ENCODE measurements at regions not wholly inside any gene's neighbourhood (a gene's known extent, or its start where the extent isn't known, plus 50 kb on each side); places are given as distances from the start of the nearest gene placed in this dataset.
"Not testable (repeated sequence)": the region's sequence is repeated elsewhere in the genome, so short reads cannot be mapped to it uniquely, and the experiment has no call there.

DNA sequence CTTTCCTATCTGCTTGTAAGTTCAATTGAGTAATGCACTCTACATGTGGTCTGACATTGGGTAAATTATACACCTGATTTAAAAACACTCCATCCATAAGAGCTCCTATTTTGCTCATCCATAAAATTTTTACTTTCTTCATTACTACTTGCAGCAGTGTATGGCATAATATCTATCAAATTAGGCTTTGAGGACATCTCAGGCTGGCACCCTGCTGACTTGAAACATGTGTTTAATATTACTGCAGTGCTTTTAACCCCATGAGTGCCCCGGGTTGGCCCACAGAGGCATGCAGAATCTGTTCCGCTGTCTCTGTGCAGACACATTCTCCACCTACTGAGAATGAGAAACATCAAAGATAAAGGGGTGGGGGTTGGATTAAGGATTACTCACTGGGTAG lies 249.9 kb upstream of the DNAJC19 start:
- no peak for DNase-seq

- no peak for DNase-seq
Measured at GRCh38 chr3:181230258-181230657, 240.7 kb upstream of the DNAJC19 start.

- no peak for DNase-seq
Measured at GRCh38 chr3:181213347-181213746, 223.8 kb upstream of the DNAJC19 start.

GRCh38 chr3:181212271-181212670 lies 222.7 kb upstream of the DNAJC19 start:
- DNase-seq, result no peak

- DNase-seq, result no peak
Measured at GRCh38 chr3:181210275-181210674, 220.7 kb upstream of the DNAJC19 start.

DNA sequence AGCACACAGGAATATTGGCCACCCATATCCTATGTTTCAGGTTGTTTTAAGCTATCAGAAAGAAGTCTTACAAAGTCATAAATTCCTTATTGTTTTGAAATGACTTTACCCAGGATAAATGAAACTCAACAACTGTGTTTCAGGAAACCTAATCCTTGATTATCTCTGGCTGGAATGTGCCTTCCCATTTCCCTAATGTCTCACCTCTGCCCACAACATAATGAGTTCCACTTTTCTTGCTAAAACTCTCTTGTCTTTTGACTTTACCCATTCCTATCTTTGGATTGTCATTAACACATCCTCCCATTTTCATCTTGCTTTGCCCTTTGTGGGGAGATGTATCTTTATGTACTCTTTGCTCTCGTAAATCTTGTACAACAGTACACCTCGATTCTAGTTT lies 200.0 kb upstream of the DNAJC19 start:
- no peak for DNase-seq

DNA sequence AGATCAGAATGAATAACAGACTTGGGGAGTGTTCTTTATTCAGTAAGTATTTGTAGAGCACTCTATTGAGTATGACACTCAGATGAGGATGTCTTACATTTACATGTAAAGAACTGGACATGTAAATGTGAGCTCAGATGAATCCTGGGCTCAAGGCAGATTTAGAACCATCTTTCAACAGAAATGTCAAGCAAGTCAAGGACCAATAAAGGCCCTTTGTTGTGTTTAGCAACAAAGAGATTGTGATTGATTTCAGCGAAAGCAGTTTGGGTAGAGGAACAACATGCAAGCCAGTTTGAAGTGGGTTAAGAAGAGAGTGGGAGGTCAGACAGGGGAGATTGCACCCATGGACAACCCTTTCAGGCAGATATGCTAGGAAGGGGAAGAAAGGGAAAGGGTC lies 194.2 kb upstream of the DNAJC19 start:
- no peak for DNase-seq

DNA sequence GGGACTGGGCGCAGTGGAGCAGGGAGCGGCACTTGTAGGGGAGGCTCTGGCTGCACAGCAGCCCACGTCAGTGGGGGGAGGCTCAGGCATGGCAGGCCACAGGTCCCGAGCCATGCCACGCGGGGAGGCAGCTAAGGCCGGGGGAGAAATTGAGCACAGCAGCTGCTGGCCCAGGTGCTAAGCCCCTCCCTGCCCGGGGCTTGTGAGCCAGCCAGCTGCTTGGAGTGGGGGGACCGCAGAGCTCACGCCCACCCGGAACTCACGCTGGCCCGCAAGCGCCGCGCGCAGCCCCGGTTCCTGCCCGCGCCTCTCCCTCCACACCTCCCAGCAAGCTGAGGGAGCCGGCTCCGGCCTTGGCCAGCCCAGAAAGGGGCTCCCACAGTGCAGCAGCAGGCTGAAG lies 193.5 kb upstream of the DNAJC19 start:
- DNase-seq, result not testable (repeated sequence)

GRCh38 chr3:181178991-181179390 lies 189.5 kb upstream of the DNAJC19 start:
- DNase-seq, result no peak

DNA sequence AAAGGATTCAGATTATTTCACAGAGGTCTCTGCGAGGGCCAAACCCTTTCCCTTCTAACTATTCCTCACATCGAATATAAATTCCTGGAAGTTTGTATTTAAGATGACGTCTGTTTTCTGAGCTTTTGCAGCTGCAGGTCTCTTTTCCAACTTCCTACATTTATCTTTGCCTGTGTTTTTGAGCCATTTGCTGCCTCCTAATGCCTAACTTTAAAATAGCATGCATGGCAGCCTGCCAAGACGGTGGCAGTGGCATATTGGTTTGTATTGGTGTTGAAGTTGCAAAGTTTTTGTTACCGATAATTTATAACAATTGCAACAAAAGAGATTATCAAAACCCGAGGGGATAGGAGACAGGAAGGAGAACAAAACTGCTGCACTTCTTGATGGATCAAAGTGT lies 187.1 kb upstream of the DNAJC19 start:
- no peak for DNase-seq

GRCh38 chr3:181174676-181175233 lies 185.2 kb upstream of the DNAJC19 start:
- DNase-seq, result no peak

DNA sequence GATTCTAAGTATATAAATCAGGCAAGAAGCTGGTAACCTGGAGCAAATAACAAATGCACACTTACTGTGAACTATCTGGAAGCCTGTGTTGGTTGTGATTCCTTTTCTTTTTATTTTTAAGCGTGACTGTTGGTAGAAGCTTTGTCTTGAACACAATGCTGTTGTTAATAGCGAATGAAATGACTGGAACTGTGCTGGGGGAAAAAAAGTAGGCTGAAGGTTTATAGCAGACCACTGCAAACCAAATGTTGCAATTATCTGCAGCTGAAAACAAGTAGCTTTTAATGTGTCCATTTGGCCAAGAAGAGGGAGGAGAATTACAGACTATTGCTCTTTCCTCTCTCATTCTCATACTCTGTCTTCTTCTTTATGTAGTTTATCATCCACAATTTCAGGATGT lies 184.5 kb upstream of the DNAJC19 start:
- DNase-seq, result no peak

GRCh38 chr3:181173227-181173626 lies 183.7 kb upstream of the DNAJC19 start:
- DNase-seq, result no peak

DNA sequence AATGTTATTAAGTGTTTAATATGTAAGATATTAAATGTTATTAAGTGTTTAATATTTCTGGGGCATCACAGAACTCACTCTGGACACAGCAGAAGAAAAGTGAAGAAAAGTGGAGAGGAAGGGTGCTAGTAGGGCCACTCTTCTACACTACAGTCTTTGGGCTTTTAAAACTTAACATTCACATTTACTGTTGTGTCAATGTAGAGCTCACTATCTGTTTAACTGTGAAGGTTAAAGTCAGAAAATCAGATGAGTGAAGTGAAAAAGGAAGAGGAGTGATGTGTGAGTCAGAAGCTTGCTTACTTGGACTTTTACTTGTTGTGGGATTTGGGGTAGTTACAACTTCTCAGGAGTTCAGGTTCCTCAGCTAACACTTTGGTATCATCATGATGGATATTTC lies 145.3 kb upstream of the DNAJC19 start:
- no peak for DNase-seq

- no peak for DNase-seq
Measured at GRCh38 chr3:181133832-181134231, 144.3 kb upstream of the DNAJC19 start.

- DNase-seq, result no peak
Measured at GRCh38 chr3:181105646-181106045, 116.1 kb upstream of the DNAJC19 start.

DNA sequence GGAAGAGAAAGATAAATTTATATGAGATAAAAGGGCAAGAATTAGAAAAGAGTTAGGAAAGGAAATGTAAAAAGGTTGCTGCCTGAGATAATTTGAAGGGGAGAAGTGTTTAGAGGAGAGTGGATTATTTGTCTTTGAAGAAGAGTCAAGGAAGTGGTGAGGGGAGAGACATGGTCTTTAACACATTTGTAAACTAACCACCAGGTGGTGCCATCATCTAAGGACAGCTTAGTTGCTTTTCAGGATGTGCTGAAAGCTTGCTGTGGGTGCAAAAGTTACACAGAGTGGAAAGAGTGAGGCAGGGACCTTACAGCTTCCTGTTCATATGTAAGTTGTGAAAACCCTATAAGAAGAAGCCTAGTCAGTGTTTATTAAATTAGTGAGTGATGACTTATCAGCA lies 114.1 kb upstream of the DNAJC19 start:
- peak; percentile 22 for DNase-seq

DNA sequence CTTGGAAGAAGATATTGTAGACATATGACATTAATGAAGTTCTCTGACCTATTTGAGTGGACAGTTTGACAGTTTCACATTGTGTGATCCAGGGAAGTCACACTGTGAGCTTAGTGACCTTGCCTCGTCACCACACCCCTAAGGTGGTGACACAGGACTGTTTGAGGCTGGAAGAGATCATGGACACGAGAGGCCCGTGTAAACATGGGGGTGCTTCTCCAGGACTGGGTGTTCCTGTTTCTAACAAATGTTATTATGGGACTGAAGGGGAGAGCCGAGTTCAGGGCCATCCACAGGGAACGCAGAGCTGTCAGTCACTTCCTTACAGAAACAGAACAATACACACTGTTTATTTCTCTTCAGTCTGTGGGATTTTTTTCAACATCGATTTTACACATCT lies 96.5 kb upstream of the DNAJC19 start:
- DNase-seq, result no peak

- no peak for DNase-seq
Measured at GRCh38 chr3:181081930-181082329, 92.4 kb upstream of the DNAJC19 start.

DNA sequence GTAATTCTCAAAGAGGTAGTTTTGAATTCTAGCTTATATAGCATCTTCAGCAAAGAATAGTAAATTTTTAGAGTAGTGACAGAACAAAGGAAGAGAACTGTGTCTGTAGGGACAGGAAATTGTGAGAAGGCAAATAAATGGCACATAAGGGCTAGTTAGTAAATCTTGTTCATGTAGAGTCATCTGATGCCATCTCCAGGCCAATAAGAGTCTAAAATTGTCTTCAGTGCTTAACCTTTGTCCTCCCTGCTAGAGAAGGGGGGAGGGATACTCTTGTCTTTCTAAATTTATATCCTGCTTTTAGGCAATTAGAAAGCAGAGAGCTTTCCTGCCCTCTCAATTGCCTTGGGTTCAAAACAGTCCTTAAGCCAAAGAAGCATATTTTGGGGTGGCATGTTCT lies 87.0 kb upstream of the DNAJC19 start:
- DNase-seq, result no peak

- DNase-seq, result no peak
Measured at GRCh38 chr3:181075098-181075497, 85.6 kb upstream of the DNAJC19 start.

- no peak for DNase-seq
Measured at GRCh38 chr3:181066143-181067087, 76.9 kb upstream of the DNAJC19 start.

- no peak for DNase-seq
Measured at GRCh38 chr3:181056136-181056732, 66.7 kb upstream of the DNAJC19 start.

DNA sequence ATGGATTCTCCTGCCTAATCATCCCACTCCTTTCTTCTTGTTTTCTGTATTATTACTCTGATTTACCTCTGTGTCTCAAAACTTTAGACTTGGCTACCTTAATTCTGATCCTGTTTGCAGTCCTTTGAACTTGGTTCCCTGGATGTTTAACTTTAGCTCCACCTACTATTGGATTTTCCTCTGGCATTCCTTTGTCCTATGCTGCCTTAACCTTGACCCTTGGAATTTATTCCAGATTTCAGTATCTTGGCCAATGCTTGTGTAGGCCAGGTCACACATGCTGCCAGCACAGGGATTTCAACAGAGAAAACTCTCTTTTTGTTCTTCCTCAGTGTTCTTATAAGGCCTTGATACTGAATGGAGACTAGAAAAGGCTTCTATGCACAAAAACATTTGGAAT lies 65.0 kb upstream of the DNAJC19 start:
- no peak for DNase-seq

Measured in NK-92 treated with Interleukin-12 subunit alpha and Interleukin-12 subunit beta, amount 100 ng/mL, for 24 hours (cell line).